ENCODE measurements at regions not wholly inside any gene's neighbourhood (a gene's known extent, or its start where the extent isn't known, plus 50 kb on each side); places are given as distances from the start of the nearest gene placed in this dataset.

- H3K9me3 Mint-ChIP-seq: no peaks in the 10 kb centered on the region
- Histone ChIP-seq H3F3A (replicated peaks; ENCODE audit: low read depth) (no peaks in the 10 kb centered on the region), H3K27me3 (ENCODE audit: insufficient read depth) (no peaks in the 10 kb centered on the region), H3K36me3 (ENCODE audit: insufficient read depth) (no peaks in the 10 kb centered on the region), H3K4me1 (ENCODE audit: insufficient read depth) (peaks cover 18% of the 10 kb centered on the region), H4K20me1 (replicated peaks; ENCODE audit: insufficient read depth) (no peaks in the 10 kb centered on the region), H3K79me2 (replicated peaks; ENCODE audit: insufficient read depth) (no peaks in the 10 kb centered on the region), H3K4me2 (no peak overlapping the region), H2AFZ (no peak overlapping the region), H3K27ac (ENCODE audit: low read depth) (no peak overlapping the region), H3K4me3 (no peak overlapping the region), H3K9me2 (ENCODE audit: insufficient read depth) (no peaks in the 10 kb centered on the region)
- H3K4me3 Mint-ChIP-seq: no peak overlapping the region
- peaks cover 9% of the 10 kb centered on the region for H3K27me3 Mint-ChIP-seq (ENCODE audit: insufficient read depth, low read depth, poor library complexity)
- ATAC-seq (no peak), DNase-seq (ENCODE audit: low spot score) (no peak)
- no peaks in the 10 kb centered on the region for H3K36me3 Mint-ChIP-seq (ENCODE audit: low read depth)
- H3K4me1 Mint-ChIP-seq: peaks cover 24% of the 10 kb centered on the region
- no peak overlapping the region for H3K27ac Mint-ChIP-seq
- TF ChIP-seq CREB1 (CRISPR knock-in tag; IDR thresholded peaks at IDR 0.05; ENCODE audit: low read depth) (no peak), STAT1 (IDR thresholded peaks at IDR 0.05; ENCODE audit: unreplicated experiment) (no peak), JUNB (IDR thresholded peaks at IDR 0.05; ENCODE audit: unreplicated experiment) (no peak), ZNF462 (CRISPR knock-in tag; IDR thresholded peaks at IDR 0.05) (no peak), EZH2phosphoT487 (IDR thresholded peaks at IDR 0.05; ENCODE audit: unreplicated experiment) (no peak), REST (IDR thresholded peaks at IDR 0.05; ENCODE audit: unreplicated experiment) (no peak), ETS1 (IDR thresholded peaks at IDR 0.05) (no peak), ZNF114 (CRISPR knock-in tag; IDR thresholded peaks at IDR 0.05) (no peak), NANOG (IDR thresholded peaks at IDR 0.05; ENCODE audit: borderline replicate concordance) (no peak), EZH2 (IDR thresholded peaks at IDR 0.05; ENCODE audit: low read depth, unreplicated experiment) (no peak), ZNF331 (CRISPR knock-in tag; IDR thresholded peaks at IDR 0.05; ENCODE audit: low read depth) (no peak)
Observed at GRCh38 chr1:47682198-47682597, 244.4 kb downstream of the FOXD2 start.
